OCI-LY3 (cell line): ENCODE measurements at regions not wholly inside any gene's neighbourhood (a gene's known extent, or its start where the extent isn't known, plus 50 kb on each side); places are given as distances from the start of the nearest gene placed in this dataset.

ENCODE experiments used
- EZH2phosphoT487 ChIP-seq: fragments of 200-600 bp; shearing (Covaris generic); IDR thresholded peaks from 2 replicates; pipeline ENCODE4 v1.6.1; 2018; ENCODE audit warnings: antibody characterized with exemption, mixed run types, low read depth
- TF ChIP-seq, protein P1 (sequence below): fragments of 200-600, 300-600 bp; sonication (generic); IDR thresholded peaks from 2 replicates; pipeline ENCODE4 v1.5.1; 2014; ENCODE audit warnings: antibody characterized with exemption, low read length, low read depth

DNA sequence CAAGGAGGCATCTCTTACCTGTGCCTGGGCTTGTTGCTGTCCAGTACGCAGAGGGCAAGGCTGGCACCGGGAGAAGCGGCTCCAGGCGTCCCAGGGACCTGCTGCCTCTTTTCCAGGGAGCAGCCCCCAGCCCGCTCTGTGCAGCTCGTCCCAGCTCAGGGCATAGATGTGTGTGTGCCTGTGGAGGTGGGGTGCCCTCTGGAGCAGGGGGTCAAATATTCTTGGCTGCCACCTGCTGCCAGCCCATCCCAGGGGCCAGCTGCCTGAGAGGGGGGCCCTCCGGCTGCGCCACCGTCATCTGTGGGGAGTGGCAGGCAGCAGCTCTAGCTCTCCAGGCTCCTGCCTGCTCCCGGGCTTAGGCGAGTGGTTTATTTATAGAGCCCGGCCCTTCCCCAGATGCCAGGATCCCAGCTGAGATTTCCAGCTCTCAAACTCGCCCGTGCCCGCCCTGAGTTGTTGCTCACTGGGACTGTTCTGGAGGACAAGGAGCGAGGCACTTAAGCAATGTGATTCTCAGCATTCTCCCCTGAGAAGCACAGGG, 87.5 kb downstream of the RTL6 start:
- TF ChIP-seq, protein P1, sequence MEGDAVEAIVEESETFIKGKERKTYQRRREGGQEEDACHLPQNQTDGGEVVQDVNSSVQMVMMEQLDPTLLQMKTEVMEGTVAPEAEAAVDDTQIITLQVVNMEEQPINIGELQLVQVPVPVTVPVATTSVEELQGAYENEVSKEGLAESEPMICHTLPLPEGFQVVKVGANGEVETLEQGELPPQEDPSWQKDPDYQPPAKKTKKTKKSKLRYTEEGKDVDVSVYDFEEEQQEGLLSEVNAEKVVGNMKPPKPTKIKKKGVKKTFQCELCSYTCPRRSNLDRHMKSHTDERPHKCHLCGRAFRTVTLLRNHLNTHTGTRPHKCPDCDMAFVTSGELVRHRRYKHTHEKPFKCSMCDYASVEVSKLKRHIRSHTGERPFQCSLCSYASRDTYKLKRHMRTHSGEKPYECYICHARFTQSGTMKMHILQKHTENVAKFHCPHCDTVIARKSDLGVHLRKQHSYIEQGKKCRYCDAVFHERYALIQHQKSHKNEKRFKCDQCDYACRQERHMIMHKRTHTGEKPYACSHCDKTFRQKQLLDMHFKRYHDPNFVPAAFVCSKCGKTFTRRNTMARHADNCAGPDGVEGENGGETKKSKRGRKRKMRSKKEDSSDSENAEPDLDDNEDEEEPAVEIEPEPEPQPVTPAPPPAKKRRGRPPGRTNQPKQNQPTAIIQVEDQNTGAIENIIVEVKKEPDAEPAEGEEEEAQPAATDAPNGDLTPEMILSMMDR, result no peak
- no peak for TF ChIP-seq EZH2phosphoT487
